CD1c-positive myeloid dendritic cell (primary cell): ENCODE measurements at regions not wholly inside any gene's neighbourhood (a gene's known extent, or its start where the extent isn't known, plus 50 kb on each side); places are given as distances from the start of the nearest gene placed in this dataset.
"Not testable (repeated sequence)": the region's sequence is repeated elsewhere in the genome, so short reads cannot be mapped to it uniquely, and the experiment has no call there.

ENCODE experiments used
- DNase-seq: peaks from one replicate; pipeline ENCODE4 v3.0.0-alpha.2; 2016; ENCODE audit errors: extremely low spot score

GRCh38 chr14:54010981-54011380 lies 54.4 kb upstream of the BMP4 start:
- DNase-seq: no peak

GRCh38 chr14:54023027-54023426 lies 66.4 kb upstream of the BMP4 start:
- no peak for DNase-seq

GRCh38 chr14:54025661-54026060 lies 69.0 kb upstream of the BMP4 start:
- no peak for DNase-seq

- DNase-seq: no peak
Measured at GRCh38 chr14:54026671-54027070, 70.0 kb upstream of the BMP4 start.

GRCh38 chr14:54030996-54031395 lies 74.4 kb upstream of the BMP4 start:
- not testable (repeated sequence) for DNase-seq

- DNase-seq: not testable (repeated sequence)
Measured at GRCh38 chr14:54033285-54033684, 76.7 kb upstream of the BMP4 start.

GRCh38 chr14:54038724-54039123 lies 82.1 kb upstream of the BMP4 start:
- DNase-seq: no peak

GRCh38 chr14:54039311-54039710 lies 82.7 kb upstream of the BMP4 start:
- DNase-seq: no peak

GRCh38 chr14:54040846-54041245 lies 84.2 kb upstream of the BMP4 start:
- DNase-seq: no peak

GRCh38 chr14:54046250-54046649 lies 89.6 kb upstream of the BMP4 start:
- no peak for DNase-seq

GRCh38 chr14:54047645-54048308 lies 91.2 kb upstream of the BMP4 start:
- DNase-seq: no peak

GRCh38 chr14:54048311-54048710 lies 91.7 kb upstream of the BMP4 start:
- peak; percentile 19 for DNase-seq

GRCh38 chr14:54048736-54049135 lies 92.1 kb upstream of the BMP4 start:
- DNase-seq: no peak

- no peak for DNase-seq
Measured at GRCh38 chr14:54050759-54051158, 94.1 kb upstream of the BMP4 start.

- DNase-seq: no peak
Measured at GRCh38 chr14:54052696-54053385, 96.2 kb upstream of the BMP4 start.

GRCh38 chr14:54053386-54053745 lies 96.7 kb upstream of the BMP4 start:
- no peak for DNase-seq

GRCh38 chr14:54058505-54058904 lies 101.9 kb upstream of the BMP4 start:
- DNase-seq: no peak

GRCh38 chr14:54083549-54084239 lies 127.1 kb upstream of the BMP4 start:
- no peak for DNase-seq

GRCh38 chr14:54085232-54085761 lies 128.7 kb upstream of the BMP4 start:
- DNase-seq: no peak

- DNase-seq: no peak
Measured at GRCh38 chr14:54085841-54086240, 129.2 kb upstream of the BMP4 start.

GRCh38 chr14:54086767-54087166 lies 130.1 kb upstream of the BMP4 start:
- DNase-seq: no peak

GRCh38 chr14:54087376-54087775 lies 130.8 kb upstream of the BMP4 start:
- DNase-seq: no peak

GRCh38 chr14:54088271-54088670 lies 131.6 kb upstream of the BMP4 start:
- DNase-seq: no peak
